K562 (cell line): ENCODE measurements at regions not wholly inside any gene's neighbourhood (a gene's known extent, or its start where the extent isn't known, plus 50 kb on each side); places are given as distances from the start of the nearest gene placed in this dataset.

Experiments
- CTBP1 ChIP-seq: fragments of 450-650 bp; IDR thresholded peaks from 2 replicates; pipeline ENCODE4 v1.6.1; 2016; ENCODE audit warnings: borderline replicate concordance
- MTA1 ChIP-seq: fragments of 450-650 bp; IDR thresholded peaks from 2 replicates; pipeline ENCODE4 v1.6.1; 2017; ENCODE audit warnings: borderline replicate concordance
- RAD51 ChIP-seq: fragments of 450-650 bp; IDR thresholded peaks from 2 replicates; pipeline ENCODE4 v1.7.1; 2016; ENCODE audit warnings: low read depth, mild to moderate bottlenecking, borderline replicate concordance

GRCh38 chr11:37558619-37559210 lies 960.7 kb upstream of the RAG2 start:
- TF ChIP-seq MTA1 (no peak), CTBP1 (no peak), RAD51 (no peak)
